Progenitor cell of endocrine pancreas (in vitro differentiated cells): ENCODE measurements at regions not wholly inside any gene's neighbourhood (a gene's known extent, or its start where the extent isn't known, plus 50 kb on each side); places are given as distances from the start of the nearest gene placed in this dataset.

Experiments
- DNase-seq: peaks from one replicate; pipeline ENCODE4 v3.0.0; 2021; ENCODE audit warnings: low spot score; ENCODE audit not compliant: unreplicated experiment
- H3K27ac Mint-ChIP-seq: 2 replicates; pipeline ENCODE4 v1.8.0; 2021; ENCODE audit warnings: mild to moderate bottlenecking, moderate library complexity, mixed read lengths
- H3K27me3 Mint-ChIP-seq: 2 replicates; pipeline ENCODE4 v1.8.0; 2021; ENCODE audit warnings: mixed read lengths
- H3K36me3 Mint-ChIP-seq: 2 replicates; pipeline ENCODE4 v1.8.0; 2022; ENCODE audit warnings: mixed read lengths; ENCODE audit not compliant: insufficient read depth
- H3K4me1 Mint-ChIP-seq: 2 replicates; pipeline ENCODE4 v1.8.0; 2021; ENCODE audit warnings: low read depth, mixed read lengths
- H3K4me3 Mint-ChIP-seq: 2 replicates; pipeline ENCODE4 v1.8.0; 2021; ENCODE audit warnings: low read depth, mild to moderate bottlenecking, moderate library complexity, mixed read lengths
- H3K9me3 Mint-ChIP-seq: 2 replicates; pipeline ENCODE4 v1.8.0; 2021; ENCODE audit warnings: low read depth, mixed read lengths
- TF ChIP-seq, protein P1 (sequence below): fragments of 200-600 bp; sonication (generic); IDR thresholded peaks from one replicate; pipeline ENCODE4 v1.5.0; 2021; ENCODE audit warnings: antibody characterized with exemption, mild to moderate bottlenecking; ENCODE audit not compliant: unreplicated experiment

DNA sequence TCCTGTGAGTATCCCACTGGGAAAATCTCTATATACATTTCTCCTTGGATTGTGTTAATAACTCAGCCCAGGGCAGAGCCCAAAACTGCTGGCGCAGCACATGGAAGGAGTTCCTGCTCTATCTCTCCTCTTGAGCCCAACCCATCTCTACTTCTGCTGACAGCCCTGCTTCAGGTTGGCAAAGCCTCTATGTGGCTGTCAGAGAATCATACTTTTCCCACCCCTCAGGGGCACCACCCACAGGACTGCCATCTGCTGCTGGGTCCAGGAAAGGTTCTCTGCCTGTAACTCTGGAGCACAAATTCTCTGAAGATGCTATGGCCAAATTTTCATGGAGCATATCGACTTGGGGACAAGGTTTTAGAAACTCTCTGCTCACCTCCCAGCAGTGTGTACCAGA, 278.5 kb upstream of the EMCN start:
- Mint-ChIP-seq H3K9me3 (no peaks in the 10 kb centered on the region), H3K27ac (no peak overlapping the region), H3K27me3 (no peaks in the 10 kb centered on the region), H3K36me3 (no peaks in the 10 kb centered on the region), H3K4me1 (no peaks in the 10 kb centered on the region), H3K4me3 (no peak overlapping the region)
- DNase-seq: no peak
- TF ChIP-seq, protein P1, sequence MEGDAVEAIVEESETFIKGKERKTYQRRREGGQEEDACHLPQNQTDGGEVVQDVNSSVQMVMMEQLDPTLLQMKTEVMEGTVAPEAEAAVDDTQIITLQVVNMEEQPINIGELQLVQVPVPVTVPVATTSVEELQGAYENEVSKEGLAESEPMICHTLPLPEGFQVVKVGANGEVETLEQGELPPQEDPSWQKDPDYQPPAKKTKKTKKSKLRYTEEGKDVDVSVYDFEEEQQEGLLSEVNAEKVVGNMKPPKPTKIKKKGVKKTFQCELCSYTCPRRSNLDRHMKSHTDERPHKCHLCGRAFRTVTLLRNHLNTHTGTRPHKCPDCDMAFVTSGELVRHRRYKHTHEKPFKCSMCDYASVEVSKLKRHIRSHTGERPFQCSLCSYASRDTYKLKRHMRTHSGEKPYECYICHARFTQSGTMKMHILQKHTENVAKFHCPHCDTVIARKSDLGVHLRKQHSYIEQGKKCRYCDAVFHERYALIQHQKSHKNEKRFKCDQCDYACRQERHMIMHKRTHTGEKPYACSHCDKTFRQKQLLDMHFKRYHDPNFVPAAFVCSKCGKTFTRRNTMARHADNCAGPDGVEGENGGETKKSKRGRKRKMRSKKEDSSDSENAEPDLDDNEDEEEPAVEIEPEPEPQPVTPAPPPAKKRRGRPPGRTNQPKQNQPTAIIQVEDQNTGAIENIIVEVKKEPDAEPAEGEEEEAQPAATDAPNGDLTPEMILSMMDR: no peak

DNA sequence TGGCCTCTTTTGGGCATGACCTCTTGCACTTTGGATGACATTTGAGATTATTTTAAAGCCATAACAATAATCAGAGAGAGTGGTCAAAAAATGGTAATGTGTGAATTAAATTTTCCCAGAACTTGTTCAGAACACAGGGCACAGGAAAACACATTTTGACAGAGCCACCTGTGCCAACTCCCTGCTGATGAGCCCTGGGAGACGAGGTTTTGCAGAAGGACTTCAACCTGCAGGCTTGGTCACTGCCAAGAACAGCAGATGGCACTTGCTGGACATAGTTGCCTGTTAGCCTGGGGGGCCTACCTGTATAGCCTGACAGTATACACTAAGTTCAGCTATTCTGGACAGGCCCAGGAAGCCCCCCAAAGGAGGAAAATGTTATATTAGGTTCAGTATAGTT, 277.8 kb upstream of the EMCN start:
- Mint-ChIP-seq H3K4me3 (no peak overlapping the region), H3K4me1 (no peaks in the 10 kb centered on the region), H3K36me3 (no peaks in the 10 kb centered on the region), H3K9me3 (no peaks in the 10 kb centered on the region), H3K27me3 (no peaks in the 10 kb centered on the region), H3K27ac (no peak overlapping the region)
- no peak for DNase-seq
- TF ChIP-seq, protein P1: no peak

DNA sequence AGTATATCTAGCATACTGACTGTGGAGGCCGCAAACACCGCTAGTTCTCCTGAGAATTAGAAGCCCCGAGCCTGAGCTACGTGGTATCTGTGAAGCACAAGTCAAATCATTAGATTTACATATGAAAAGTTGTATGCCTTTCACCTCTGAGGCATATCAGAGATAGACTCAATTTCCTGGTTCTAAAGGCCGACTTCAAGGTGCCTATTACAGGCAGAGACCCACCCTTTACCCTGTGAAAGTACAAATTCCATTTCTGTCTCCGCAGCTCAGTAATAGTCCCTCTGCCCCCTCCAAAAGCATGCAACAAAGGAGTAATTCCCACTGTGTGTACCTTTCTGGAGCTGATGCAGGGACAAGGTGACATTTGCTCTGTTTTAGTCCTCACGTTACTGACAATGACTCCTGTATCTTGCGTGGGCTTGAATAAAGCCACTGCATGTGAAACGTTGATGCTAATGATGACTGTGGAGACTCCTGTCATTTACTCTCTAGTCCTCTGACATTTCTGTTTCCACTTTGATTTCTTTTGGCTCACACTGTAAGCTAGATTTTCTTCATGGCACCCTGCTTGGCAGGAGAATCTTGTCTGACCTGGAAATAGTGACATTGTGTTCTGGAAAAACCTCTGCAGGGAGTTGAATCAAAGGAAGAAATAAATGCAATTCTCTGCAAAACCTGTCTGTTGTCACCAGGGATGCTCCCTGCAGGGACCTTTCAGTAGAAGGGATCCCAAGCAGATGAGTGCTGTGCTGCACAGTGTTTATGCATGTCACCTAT, 273.2 kb upstream of the EMCN start:
- TF ChIP-seq, protein P1: no peak
- Mint-ChIP-seq H3K9me3 (no peaks in the 10 kb centered on the region), H3K36me3 (no peaks in the 10 kb centered on the region), H3K27ac (no peak overlapping the region), H3K4me1 (peaks cover 3% of the 10 kb centered on the region), H3K4me3 (no peak overlapping the region), H3K27me3 (no peaks in the 10 kb centered on the region)
- no peak for DNase-seq

DNA sequence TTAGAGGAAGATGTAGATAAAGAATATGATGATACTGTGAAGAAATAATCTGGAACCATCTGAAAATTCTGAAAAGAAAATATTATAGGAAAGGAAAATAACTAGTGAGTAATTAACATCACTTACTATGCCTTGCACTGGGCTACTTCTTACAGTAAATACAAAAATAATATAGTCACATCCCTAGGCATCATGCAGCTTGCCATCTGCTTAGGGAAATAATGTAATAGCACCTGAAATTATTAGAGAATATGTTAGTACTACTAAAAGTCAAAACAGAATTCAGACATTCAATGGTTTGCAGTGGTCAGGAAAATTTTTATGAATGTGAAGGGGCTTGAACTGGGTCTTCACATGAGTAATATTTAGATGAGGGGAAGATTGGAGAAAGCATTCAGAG, 272.2 kb upstream of the EMCN start:
- TF ChIP-seq, protein P1: no peak
- Mint-ChIP-seq H3K4me3 (no peak overlapping the region), H3K27me3 (no peaks in the 10 kb centered on the region), H3K36me3 (no peaks in the 10 kb centered on the region), H3K9me3 (no peaks in the 10 kb centered on the region), H3K4me1 (peaks cover 3% of the 10 kb centered on the region), H3K27ac (no peak overlapping the region)
- DNase-seq: no peak

DNA sequence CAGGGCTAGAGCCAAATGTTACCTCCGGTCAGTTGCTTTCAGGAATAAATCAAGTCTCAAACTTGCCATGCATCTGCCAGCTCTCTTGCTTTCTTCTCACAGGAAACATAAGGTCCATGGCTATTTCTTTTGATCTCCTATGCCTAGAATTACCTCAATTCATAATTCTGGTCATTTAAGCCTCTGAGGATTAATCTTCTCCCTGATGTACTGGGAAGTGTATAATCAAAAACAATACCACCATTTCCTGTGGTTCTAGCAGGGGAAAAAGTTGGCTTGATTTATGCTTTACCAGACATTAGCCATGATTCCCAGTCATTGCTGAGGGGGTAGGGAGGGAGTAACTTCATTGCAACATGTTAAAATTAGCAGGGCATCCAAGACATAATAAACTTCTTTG, 268.7 kb upstream of the EMCN start:
- Mint-ChIP-seq H3K27me3 (no peaks in the 10 kb centered on the region), H3K27ac (no peak overlapping the region), H3K9me3 (no peaks in the 10 kb centered on the region), H3K36me3 (no peaks in the 10 kb centered on the region), H3K4me1 (peaks cover 3% of the 10 kb centered on the region), H3K4me3 (no peak overlapping the region)
- TF ChIP-seq, protein P1: no peak
- DNase-seq: no peak
